ENCODE measurements at regions not wholly inside any gene's neighbourhood (a gene's known extent, or its start where the extent isn't known, plus 50 kb on each side); places are given as distances from the start of the nearest gene placed in this dataset.
"Not testable (repeated sequence)": the region's sequence is repeated elsewhere in the genome, so short reads cannot be mapped to it uniquely, and the experiment has no call there.

GRCh38 chr1:192880231-192880630 is 71.4 kb downstream of the RGS2 start:
- Histone ChIP-seq H3K27ac (no peak overlapping the region), H3K27me3 (no peaks in the 10 kb centered on the region), H3K9me3 (no peaks in the 10 kb centered on the region), H3K36me3 (no peaks in the 10 kb centered on the region), H3K4me1 (peaks cover 0 to 14% (median 3%) of the 10 kb centered on the region in 4 donors), H3K4me3 (no peak overlapping the region)
- no peak for DNase-seq
- no peak for TF ChIP-seq CTCF (IDR thresholded peaks at IDR 0.05)
- WGBS, 2 donors, result 44 to 56% methylated on average over 1 of the region's 1 CpG
- no peak for ATAC-seq (ENCODE audit: low FRiP score in 2 of 2)

DNA sequence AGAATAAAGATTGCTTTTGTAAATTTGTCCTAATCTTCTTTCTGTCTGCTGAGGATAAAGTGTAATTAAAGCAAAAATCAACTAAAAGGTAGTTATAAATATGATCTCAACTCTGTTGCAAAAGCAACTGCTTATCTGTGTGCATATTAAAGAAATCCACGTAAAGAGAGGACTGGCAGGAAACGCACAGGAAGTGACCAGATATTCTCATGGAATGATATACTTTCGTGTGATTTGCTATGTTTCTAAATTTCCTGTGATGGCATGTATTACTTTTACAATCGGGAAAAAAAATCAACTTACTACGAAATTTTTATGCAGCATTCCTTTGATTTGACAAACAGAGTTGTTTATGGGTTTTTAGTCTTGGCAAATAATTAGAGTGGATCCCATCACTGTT is 75.4 kb downstream of the RGS2 start:
- no peak overlapping the region for H3K27ac ChIP-seq
- no peak for ATAC-seq (ENCODE audit: low FRiP score in 2 of 2)
- no peak for TF ChIP-seq CTCF (IDR thresholded peaks at IDR 0.05)
- no peak for DNase-seq
- 42 to 54% methylated on average over 5 of the region's 5 CpGs for WGBS, 2 donors
- no peaks in the 10 kb centered on the region for H3K9me3 ChIP-seq
- no peaks in the 10 kb centered on the region for H3K27me3 ChIP-seq
- H3K4me3 ChIP-seq, result no peak overlapping the region
- no peaks in the 10 kb centered on the region for H3K36me3 ChIP-seq
- peaks cover 0 to 4% (median 0%) of the 10 kb centered on the region in 4 donors for H3K4me1 ChIP-seq

- H3K27me3 ChIP-seq; H3K9me3 ChIP-seq; DNase-seq; H3K4me3 ChIP-seq; H3K36me3 ChIP-seq; H3K4me1 ChIP-seq; ATAC-seq (ENCODE audit: low FRiP score in 2 of 2); H3K27ac ChIP-seq: not testable (repeated sequence)
- 72 to 73% methylated on average over 3 of the region's 3 CpGs for WGBS, 2 donors
These were observed 76.5 kb downstream of the RGS2 start for GRCh38 chr1:192885387-192885786.

DNA sequence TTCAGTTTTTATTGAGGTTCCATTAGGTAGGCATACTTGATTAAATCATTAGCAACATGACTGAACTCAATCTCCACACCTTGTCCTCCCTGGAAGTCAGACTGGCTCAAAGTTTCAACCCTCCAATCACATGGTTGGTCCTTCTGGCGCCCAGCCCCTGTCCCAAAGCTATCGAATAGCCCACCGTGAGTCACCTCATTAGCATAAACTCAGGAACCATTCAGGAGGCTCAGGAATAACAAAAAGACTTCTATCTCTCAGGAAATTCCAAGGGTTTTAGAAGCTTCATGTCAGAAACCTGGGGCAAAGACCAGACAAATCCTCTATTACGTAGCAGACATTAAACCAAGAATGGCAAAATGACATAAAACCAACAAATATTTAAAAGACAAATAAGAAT is 78.6 kb downstream of the RGS2 start:
- Histone ChIP-seq H3K9me3 (no peaks in the 10 kb centered on the region), H3K27me3 (no peaks in the 10 kb centered on the region), H3K4me3 (no peak overlapping the region), H3K27ac (no peak overlapping the region), H3K36me3 (no peaks in the 10 kb centered on the region), H3K4me1 (no peaks in the 10 kb centered on the region)
- DNase-seq (no peak), ATAC-seq (ENCODE audit: low FRiP score in 2 of 2) (no peak)
- WGBS, 2 donors, result 72 to 83% methylated on average over 4 of the region's 4 CpGs
- no peak for TF ChIP-seq POLR2AphosphoS5 (IDR thresholded peaks at IDR 0.05)
- TF ChIP-seq EP300 (IDR thresholded peaks at IDR 0.05), result no peak
- no peak for TF ChIP-seq CTCF (IDR thresholded peaks at IDR 0.05)
- no peak for TF ChIP-seq POLR2A (IDR thresholded peaks at IDR 0.05)

- TF ChIP-seq POLR2A (IDR thresholded peaks at IDR 0.05) (no peak), CTCF (IDR thresholded peaks at IDR 0.05) (no peak), EP300 (IDR thresholded peaks at IDR 0.05) (no peak), POLR2AphosphoS5 (IDR thresholded peaks at IDR 0.05) (no peak)
- H3K27me3 ChIP-seq, result no peaks in the 10 kb centered on the region
- H3K9me3 ChIP-seq, result no peaks in the 10 kb centered on the region
- no peak overlapping the region for H3K4me3 ChIP-seq
- 64 to 75% methylated on average over 3 of the region's 3 CpGs for WGBS, 2 donors
- no peaks in the 10 kb centered on the region for H3K36me3 ChIP-seq
- ATAC-seq (ENCODE audit: low FRiP score in 2 of 2) (no peak), DNase-seq (no peak)
- H3K4me1 ChIP-seq, result no peaks in the 10 kb centered on the region
- H3K27ac ChIP-seq, result no peak overlapping the region
These were observed 79.7 kb downstream of the RGS2 start for GRCh38 chr1:192888574-192888973.

GRCh38 chr1:192889082-192889481 is 80.2 kb downstream of the RGS2 start:
- no peaks in the 10 kb centered on the region for H3K27me3 ChIP-seq
- no peak for TF ChIP-seq POLR2AphosphoS5 (IDR thresholded peaks at IDR 0.05)
- TF ChIP-seq CTCF (IDR thresholded peaks at IDR 0.05), result no peak
- no peak for TF ChIP-seq POLR2A (IDR thresholded peaks at IDR 0.05)
- TF ChIP-seq EP300 (IDR thresholded peaks at IDR 0.05), result no peak

More at GRCh38 chr1:192889082-192889481, 80.2 kb downstream of the RGS2 start:
- no peak overlapping the region for H3K27ac ChIP-seq
- no peaks in the 10 kb centered on the region for H3K36me3 ChIP-seq
- no peak overlapping the region for H3K4me3 ChIP-seq
- DNase-seq (no peak), ATAC-seq (ENCODE audit: low FRiP score in 2 of 2) (no peak)
- no peaks in the 10 kb centered on the region for H3K4me1 ChIP-seq
- 80 to 82% methylated on average over 4 of the region's 4 CpGs for WGBS, 2 donors
- H3K9me3 ChIP-seq, result no peaks in the 10 kb centered on the region

Measured in upper lobe of left lung (tissue), 6 donors.